GM04504 (cell line): ENCODE measurements at regions not wholly inside any gene's neighbourhood (a gene's known extent, or its start where the extent isn't known, plus 50 kb on each side); places are given as distances from the start of the nearest gene placed in this dataset.

Experiments
- DNase-seq: peaks from one replicate; pipeline ENCODE4 v3.0.0-alpha.2; 2012; ENCODE audit warnings: low read depth

- no peak for DNase-seq
These were observed 80.2 kb downstream of the C6orf118 start for GRCh38 chr6:165229216-165229615.

GRCh38 chr6:165227644-165228329 is 81.6 kb downstream of the C6orf118 start:
- DNase-seq: peak; percentile 90

GRCh38 chr6:165223736-165224135 is 85.7 kb downstream of the C6orf118 start:
- DNase-seq: no peak

GRCh38 chr6:165223101-165223500 is 86.3 kb downstream of the C6orf118 start:
- no peak for DNase-seq

GRCh38 chr6:165222315-165223025 is 86.9 kb downstream of the C6orf118 start:
- no peak for DNase-seq

- no peak for DNase-seq
These were observed 89.4 kb downstream of the C6orf118 start for GRCh38 chr6:165220045-165220444.

GRCh38 chr6:165219629-165220028 is 89.8 kb downstream of the C6orf118 start:
- DNase-seq: no peak

GRCh38 chr6:165218829-165219228 is 90.6 kb downstream of the C6orf118 start:
- DNase-seq: peak; percentile 63

GRCh38 chr6:165206798-165207197 is 102.6 kb downstream of the C6orf118 start:
- no peak for DNase-seq

- DNase-seq: no peak
These were observed 103.8 kb downstream of the C6orf118 start for GRCh38 chr6:165205632-165206031.

GRCh38 chr6:165204807-165205545 is 104.4 kb downstream of the C6orf118 start:
- no peak for DNase-seq

GRCh38 chr6:165200178-165200577 is 109.2 kb downstream of the C6orf118 start:
- no peak for DNase-seq

GRCh38 chr6:165191461-165191860 is 117.9 kb downstream of the C6orf118 start:
- no peak for DNase-seq

- DNase-seq: no peak
These were observed 122.8 kb downstream of the C6orf118 start for GRCh38 chr6:165186441-165187205.

GRCh38 chr6:165186041-165186440 is 123.4 kb downstream of the C6orf118 start:
- no peak for DNase-seq

- peak; percentile 23 for DNase-seq
These were observed 125.0 kb downstream of the C6orf118 start for GRCh38 chr6:165184192-165184979.

GRCh38 chr6:165183496-165184140 is 125.8 kb downstream of the C6orf118 start:
- no peak for DNase-seq

- DNase-seq: no peak
These were observed 126.3 kb downstream of the C6orf118 start for GRCh38 chr6:165183071-165183470.

- DNase-seq: peak; percentile 50
These were observed 127.4 kb downstream of the C6orf118 start for GRCh38 chr6:165181951-165182414.

GRCh38 chr6:165178056-165178455 is 131.3 kb downstream of the C6orf118 start:
- no peak for DNase-seq

- no peak for DNase-seq
These were observed 135.9 kb downstream of the C6orf118 start for GRCh38 chr6:165173484-165173883.
